ENCODE measurements at regions not wholly inside any gene's neighbourhood (a gene's known extent, or its start where the extent isn't known, plus 50 kb on each side); places are given as distances from the start of the nearest gene placed in this dataset.
"Not testable (repeated sequence)": the region's sequence is repeated elsewhere in the genome, so short reads cannot be mapped to it uniquely, and the experiment has no call there.

DNA sequence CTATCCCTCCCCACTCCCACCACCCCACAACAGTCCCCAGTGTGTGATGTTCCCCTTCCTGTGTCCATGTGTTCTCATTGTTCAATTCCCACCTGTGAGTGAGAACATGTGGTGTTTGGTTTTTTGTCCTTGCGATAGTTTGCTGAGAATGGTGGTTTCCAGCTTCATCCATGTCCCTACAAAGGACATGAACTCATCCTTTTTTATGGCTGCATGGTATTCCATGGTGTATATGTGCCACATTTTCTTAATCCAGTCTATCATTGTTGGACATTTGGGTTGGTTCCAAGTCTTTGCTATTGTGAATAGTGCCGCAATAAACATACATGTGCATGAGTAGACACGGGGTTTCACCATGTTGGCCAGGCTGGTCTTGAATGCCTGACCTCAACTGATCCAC, 109.8 kb downstream of the USP22 start:
- H3K4me1 Mint-ChIP-seq; ATAC-seq (replicated peaks; ENCODE audit: extremely low read depth, poor library complexity, severe bottlenecking); DNase-seq (ENCODE audit: low spot score in 2 of 2); H3K9me3 Mint-ChIP-seq; H3K36me3 Mint-ChIP-seq (ENCODE audit: insufficient read depth); H3K4me3 Mint-ChIP-seq; H3K27ac Mint-ChIP-seq (ENCODE audit: low read depth): not testable (repeated sequence)
- H3K27me3 Mint-ChIP-seq, result peaks cover 17% of the 10 kb centered on the region

DNA sequence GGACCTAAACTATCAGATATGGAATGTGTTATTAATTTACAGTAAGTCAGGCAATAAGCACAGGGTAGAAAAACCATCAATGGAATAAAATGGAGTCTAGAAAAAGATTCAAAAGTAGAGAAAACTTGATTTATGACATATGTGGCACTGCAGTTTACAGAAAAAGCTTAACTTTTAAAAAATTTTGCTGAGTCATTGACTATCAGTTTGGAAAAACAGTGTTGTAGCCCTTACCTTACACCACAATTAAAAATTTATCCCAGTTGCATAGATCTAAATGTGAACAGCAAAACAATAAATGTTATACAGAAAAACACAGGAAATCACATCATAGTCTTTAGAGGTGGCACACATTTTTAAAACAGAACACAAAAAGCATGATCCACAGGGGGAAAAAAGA, 108.5 kb downstream of the USP22 start:
- H3K36me3 Mint-ChIP-seq (ENCODE audit: insufficient read depth), result peaks cover 2% of the 10 kb centered on the region

GRCh38 chr17:20935740-20936139, 107.1 kb downstream of the USP22 start:
- ATAC-seq (replicated peaks; ENCODE audit: extremely low read depth, poor library complexity, severe bottlenecking), result no peak
- no peak overlapping the region for H3K27ac Mint-ChIP-seq (ENCODE audit: low read depth)

More for the DNA sequence above, 108.5 kb downstream of the USP22 start:
- DNase-seq (ENCODE audit: low spot score in 2 of 2) (no peak), ATAC-seq (replicated peaks; ENCODE audit: extremely low read depth, poor library complexity, severe bottlenecking) (no peak)
- Mint-ChIP-seq H3K27me3 (peaks cover 17% of the 10 kb centered on the region), H3K4me3 (no peak overlapping the region), H3K9me3 (no peaks in the 10 kb centered on the region), H3K27ac (ENCODE audit: low read depth) (no peak overlapping the region), H3K4me1 (no peaks in the 10 kb centered on the region)

DNA sequence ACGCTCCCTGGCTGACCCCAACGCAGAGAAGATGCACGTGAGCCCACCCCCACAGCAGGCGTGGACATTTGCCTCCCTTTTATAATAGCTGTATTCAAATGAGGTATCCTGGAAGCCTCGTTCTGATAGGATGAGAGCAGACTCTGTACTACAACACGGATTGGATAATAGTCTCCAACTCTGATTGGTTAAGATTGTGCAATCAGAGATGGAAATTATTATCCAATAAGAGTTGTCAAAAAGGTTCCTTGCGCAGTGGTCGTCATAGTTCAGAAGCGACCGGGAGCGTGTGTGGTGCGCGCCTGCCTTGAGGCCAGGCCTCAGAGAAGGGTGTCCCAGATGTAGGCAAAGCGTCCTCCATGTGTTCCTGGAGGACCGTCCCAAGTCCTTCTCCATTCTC, 104.6 kb downstream of the USP22 start:
- Mint-ChIP-seq H3K4me1 (no peaks in the 10 kb centered on the region), H3K36me3 (ENCODE audit: insufficient read depth) (peaks cover 2% of the 10 kb centered on the region), H3K4me3 (no peak overlapping the region), H3K27ac (ENCODE audit: low read depth) (no peak overlapping the region), H3K27me3 (peaks cover 6% of the 10 kb centered on the region), H3K9me3 (no peaks in the 10 kb centered on the region)
- DNase-seq (ENCODE audit: low spot score in 2 of 2), result no peak
- no peak for ATAC-seq (replicated peaks; ENCODE audit: extremely low read depth, poor library complexity, severe bottlenecking)

More at GRCh38 chr17:20935740-20936139, 107.1 kb downstream of the USP22 start:
- Mint-ChIP-seq H3K9me3 (no peaks in the 10 kb centered on the region), H3K4me3 (no peak overlapping the region), H3K27me3 (peaks cover 6% of the 10 kb centered on the region), H3K36me3 (ENCODE audit: insufficient read depth) (peaks cover 2% of the 10 kb centered on the region), H3K4me1 (no peaks in the 10 kb centered on the region)
- no peak for DNase-seq (ENCODE audit: low spot score in 2 of 2)

DNA sequence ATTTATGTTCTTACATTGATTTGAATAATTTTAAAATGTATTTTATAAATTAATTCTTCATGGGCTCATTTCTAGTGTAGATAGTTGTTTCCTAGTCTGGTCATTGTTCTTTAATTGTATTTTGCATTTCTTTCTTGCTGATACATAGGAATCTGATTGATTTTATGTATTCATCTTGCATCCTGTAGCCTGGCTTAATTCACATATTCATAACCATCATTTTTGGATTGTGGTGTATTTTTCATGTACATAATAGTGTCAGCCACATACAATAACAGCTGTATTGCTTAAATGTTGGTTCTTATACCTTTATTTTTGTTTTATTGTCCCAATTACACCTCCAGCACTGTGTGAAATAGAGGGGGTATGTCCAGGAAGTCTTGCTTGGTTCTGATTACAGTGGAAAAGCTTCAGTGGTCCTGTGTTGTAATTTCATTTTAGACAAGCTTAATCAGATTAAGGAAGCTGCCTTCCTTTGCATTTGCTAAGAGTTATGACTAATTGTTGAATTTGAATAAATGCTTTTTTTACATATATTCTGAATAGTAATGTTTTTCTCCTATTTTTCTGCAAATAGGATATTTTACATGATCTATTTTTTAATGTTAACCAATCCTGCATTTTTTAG, 103.7 kb downstream of the USP22 start:
- H3K27me3 Mint-ChIP-seq, result peaks cover 4% of the 10 kb centered on the region
- DNase-seq (ENCODE audit: low spot score in 2 of 2) (no peak), ATAC-seq (replicated peaks; ENCODE audit: extremely low read depth, poor library complexity, severe bottlenecking) (no peak)
- H3K27ac Mint-ChIP-seq (ENCODE audit: low read depth), result no peak overlapping the region
- H3K9me3 Mint-ChIP-seq, result no peaks in the 10 kb centered on the region
- peaks cover 2% of the 10 kb centered on the region for H3K36me3 Mint-ChIP-seq (ENCODE audit: insufficient read depth)
- no peak overlapping the region for H3K4me3 Mint-ChIP-seq
- H3K4me1 Mint-ChIP-seq, result no peaks in the 10 kb centered on the region

GRCh38 chr17:20941872-20942271, 100.9 kb downstream of the USP22 start:
- Mint-ChIP-seq H3K27me3 (peaks cover 15% of the 10 kb centered on the region), H3K4me3 (no peak overlapping the region), H3K9me3 (no peaks in the 10 kb centered on the region), H3K4me1 (no peaks in the 10 kb centered on the region), H3K36me3 (ENCODE audit: insufficient read depth) (peaks cover 2% of the 10 kb centered on the region), H3K27ac (ENCODE audit: low read depth) (no peak overlapping the region)
- ATAC-seq (replicated peaks; ENCODE audit: extremely low read depth, poor library complexity, severe bottlenecking), result no peak
- DNase-seq (ENCODE audit: low spot score in 2 of 2), result no peak

DNA sequence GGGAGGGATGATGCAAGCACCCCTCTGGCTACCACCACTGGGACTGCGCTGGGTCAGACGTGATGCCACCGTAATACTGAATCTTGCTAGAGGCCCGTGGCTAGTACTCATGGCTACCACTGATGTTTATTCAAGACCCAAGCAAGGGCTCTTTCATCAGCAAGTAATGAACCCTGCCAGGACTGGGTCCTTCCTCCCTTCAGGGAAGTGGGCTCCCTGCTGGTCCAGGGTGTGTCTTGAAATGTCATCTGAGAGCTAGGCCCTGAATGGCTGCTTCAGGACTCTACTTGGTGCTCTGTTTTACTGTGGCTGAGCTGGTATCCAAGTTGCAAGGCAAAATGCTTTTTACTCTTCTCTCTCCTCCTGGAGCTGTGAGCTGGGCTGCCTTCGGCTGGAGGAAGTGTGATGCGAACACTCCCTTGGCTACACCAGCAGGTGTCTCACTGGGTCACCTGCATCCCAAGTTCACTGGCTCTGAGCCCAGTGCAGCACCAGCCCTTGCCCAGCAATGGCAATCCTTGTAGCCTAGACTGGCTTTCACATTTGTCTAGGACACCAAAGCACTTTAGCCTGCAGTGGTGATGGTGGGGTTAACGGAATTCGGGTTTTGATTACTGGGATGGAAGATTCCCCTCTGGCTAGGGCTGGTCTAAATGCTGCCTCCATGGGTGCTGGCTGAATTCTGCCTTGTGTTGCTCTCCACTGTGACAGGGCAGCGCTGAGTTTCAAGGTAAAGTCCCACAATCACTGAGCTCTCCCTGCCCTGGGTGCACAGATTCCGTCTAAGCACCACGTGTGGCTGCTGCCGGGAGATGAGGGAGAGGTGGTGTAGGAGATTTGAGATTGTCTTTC, 98.6 kb downstream of the USP22 start:
- Mint-ChIP-seq H3K36me3 (ENCODE audit: insufficient read depth) (no peaks in the 10 kb centered on the region), H3K27ac (ENCODE audit: low read depth) (no peak overlapping the region)

DNA sequence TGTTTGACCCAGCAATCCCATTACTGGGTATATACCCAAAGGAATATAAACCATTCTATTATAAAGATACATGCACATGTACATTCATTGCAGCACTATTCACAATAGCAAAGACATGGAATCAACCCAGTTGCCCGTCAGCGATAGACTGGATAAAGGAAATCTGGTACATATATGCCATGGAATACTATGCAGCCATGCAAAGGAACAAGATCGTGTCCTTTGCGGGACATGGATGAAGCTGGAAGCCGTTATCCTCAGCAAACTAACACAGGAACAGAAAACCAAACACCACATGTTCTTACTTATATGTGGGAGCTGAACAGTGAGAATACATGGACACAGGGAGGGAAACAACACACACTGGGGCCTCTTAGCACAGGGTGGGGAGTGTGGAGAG, 95.1 kb downstream of the USP22 start:
- H3K4me1 Mint-ChIP-seq; H3K9me3 Mint-ChIP-seq; H3K36me3 Mint-ChIP-seq (ENCODE audit: insufficient read depth); DNase-seq (ENCODE audit: low spot score in 2 of 2); ATAC-seq (replicated peaks; ENCODE audit: extremely low read depth, poor library complexity, severe bottlenecking); H3K27ac Mint-ChIP-seq (ENCODE audit: low read depth); H3K4me3 Mint-ChIP-seq: not testable (repeated sequence)
- H3K27me3 Mint-ChIP-seq, result peaks cover 60% of the 10 kb centered on the region

More for the DNA sequence above, 98.6 kb downstream of the USP22 start:
- no peaks in the 10 kb centered on the region for H3K9me3 Mint-ChIP-seq
- DNase-seq (ENCODE audit: low spot score in 2 of 2), result no peak
- no peaks in the 10 kb centered on the region for H3K4me1 Mint-ChIP-seq
- H3K4me3 Mint-ChIP-seq, result no peak overlapping the region
- no peak for ATAC-seq (replicated peaks; ENCODE audit: extremely low read depth, poor library complexity, severe bottlenecking)
- peaks cover 25% of the 10 kb centered on the region for H3K27me3 Mint-ChIP-seq

DNA sequence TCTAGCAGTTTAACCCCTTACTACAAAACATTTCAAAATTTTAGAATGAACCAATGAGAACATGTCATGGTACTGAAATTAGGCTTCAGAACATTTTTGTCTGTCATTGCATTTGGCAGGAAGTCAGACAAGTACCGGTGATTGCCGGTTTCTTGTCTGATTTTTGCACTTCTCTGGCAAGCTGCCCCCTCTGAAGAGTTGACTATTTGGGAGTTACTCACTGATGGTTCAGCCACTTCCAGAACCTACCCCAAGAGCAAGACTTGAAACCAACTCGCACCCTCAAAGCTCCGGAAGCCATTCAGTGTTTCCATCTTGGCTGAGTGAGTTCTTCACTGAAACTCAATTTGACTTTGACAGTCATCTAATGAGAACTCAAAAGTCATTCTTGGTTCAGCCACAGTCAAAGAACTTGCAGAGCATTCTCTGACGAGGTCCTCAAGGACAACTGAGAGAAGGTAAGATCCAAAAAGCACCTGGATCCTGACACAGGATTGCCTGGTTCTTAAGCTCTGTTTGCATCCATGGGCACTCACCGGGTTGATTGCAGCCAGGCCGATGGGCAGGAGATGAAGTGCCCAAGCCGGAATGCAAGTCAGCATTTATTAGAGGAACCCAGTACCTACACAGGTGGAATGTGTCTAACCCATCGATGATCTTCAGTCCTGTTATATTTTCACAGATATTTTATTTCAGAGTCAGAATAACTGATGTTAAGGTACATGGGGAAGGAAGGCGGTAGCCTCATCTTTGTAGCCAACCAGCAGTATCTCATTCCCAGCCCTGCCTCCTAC, 93.6 kb downstream of the USP22 start:
- Mint-ChIP-seq H3K27me3 (peaks cover 64% of the 10 kb centered on the region), H3K4me3 (no peak overlapping the region), H3K4me1 (no peaks in the 10 kb centered on the region), H3K27ac (ENCODE audit: low read depth) (no peak overlapping the region), H3K36me3 (ENCODE audit: insufficient read depth) (no peaks in the 10 kb centered on the region), H3K9me3 (no peaks in the 10 kb centered on the region)
- ATAC-seq (replicated peaks; ENCODE audit: extremely low read depth, poor library complexity, severe bottlenecking) (no peak), DNase-seq (ENCODE audit: low spot score in 2 of 2) (no peak)

Data from central memory CD8-positive, alpha-beta T cell (primary cell).